HEK293T (cell line): ENCODE measurements at regions not wholly inside any gene's neighbourhood (a gene's known extent, or its start where the extent isn't known, plus 50 kb on each side); places are given as distances from the start of the nearest gene placed in this dataset.

Experiments
- BHLHE40 ChIP-seq: fragments of 450-650 bp; IDR thresholded peaks from 2 replicates; pipeline ENCODE4 v1.6.1; 2016; ENCODE audit warnings: mild to moderate bottlenecking, moderate library complexity, borderline replicate concordance
- ELF4 ChIP-seq: fragments of 450-650 bp; IDR thresholded peaks from 2 replicates; pipeline ENCODE4 v1.6.1; 2017; ENCODE audit warnings: antibody characterized with exemption
- FOXK2 ChIP-seq: fragments of 450-650 bp; IDR thresholded peaks from 2 replicates; pipeline ENCODE4 v1.6.1; 2016; ENCODE audit warnings: mild to moderate bottlenecking
- HDGF ChIP-seq: fragments of 450-650 bp; IDR thresholded peaks from 2 replicates; pipeline ENCODE4 v1.6.1; 2017; ENCODE audit warnings: antibody characterized with exemption, borderline replicate concordance
- SP1 ChIP-seq: fragments of 450-650 bp; IDR thresholded peaks from 2 replicates; pipeline ENCODE4 v1.6.1; 2017
- SUZ12 ChIP-seq: fragments of 450-650 bp; IDR thresholded peaks from 2 replicates; pipeline ENCODE4 v1.6.1; 2016; ENCODE audit warnings: mild to moderate bottlenecking
- TARDBP ChIP-seq: fragments of 450-650 bp; IDR thresholded peaks from 2 replicates; pipeline ENCODE4 v1.6.1; 2016

GRCh38 chr6:80508885-80509630 lies 402.6 kb downstream of the BCKDHB start:
- TF ChIP-seq ELF4 (no peak), SP1 (no peak), FOXK2 (no peak), SUZ12 (no peak), BHLHE40 (no peak), HDGF (no peak), TARDBP (no peak)
